Lung microvascular endothelial cell (primary cell): ENCODE measurements at regions not wholly inside any gene's neighbourhood (a gene's known extent, or its start where the extent isn't known, plus 50 kb on each side); places are given as distances from the start of the nearest gene placed in this dataset.
"Not testable (repeated sequence)": the region's sequence is repeated elsewhere in the genome, so short reads cannot be mapped to it uniquely, and the experiment has no call there.

ENCODE experiments used
- DNase-seq, 2 donors: peaks; one replicate each; pipeline versions ENCODE4 v3.0.0 to v3.0.0-alpha.2; 2010; ENCODE audit warnings: low read depth in 2 of 2

DNA sequence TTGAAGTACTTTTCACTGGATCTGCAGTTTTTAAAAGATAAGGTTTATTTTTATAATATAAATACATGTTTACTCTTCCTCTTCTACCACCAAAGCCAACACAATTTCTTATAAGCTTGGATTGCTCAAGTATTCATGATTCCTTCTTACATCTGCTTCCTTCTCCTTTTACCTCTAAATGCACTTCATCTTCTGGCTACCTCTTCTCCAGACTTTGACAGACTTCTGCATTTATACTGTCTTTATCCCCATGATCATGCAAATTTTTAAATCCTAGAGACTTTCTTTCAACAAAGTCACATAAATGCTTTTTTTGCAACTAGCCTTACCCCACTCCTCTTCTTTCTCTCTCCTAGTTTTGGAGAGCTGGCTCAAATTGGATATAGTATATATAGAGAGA is 142.9 kb downstream of the TFAP2B start:
- DNase-seq = no peak

DNA sequence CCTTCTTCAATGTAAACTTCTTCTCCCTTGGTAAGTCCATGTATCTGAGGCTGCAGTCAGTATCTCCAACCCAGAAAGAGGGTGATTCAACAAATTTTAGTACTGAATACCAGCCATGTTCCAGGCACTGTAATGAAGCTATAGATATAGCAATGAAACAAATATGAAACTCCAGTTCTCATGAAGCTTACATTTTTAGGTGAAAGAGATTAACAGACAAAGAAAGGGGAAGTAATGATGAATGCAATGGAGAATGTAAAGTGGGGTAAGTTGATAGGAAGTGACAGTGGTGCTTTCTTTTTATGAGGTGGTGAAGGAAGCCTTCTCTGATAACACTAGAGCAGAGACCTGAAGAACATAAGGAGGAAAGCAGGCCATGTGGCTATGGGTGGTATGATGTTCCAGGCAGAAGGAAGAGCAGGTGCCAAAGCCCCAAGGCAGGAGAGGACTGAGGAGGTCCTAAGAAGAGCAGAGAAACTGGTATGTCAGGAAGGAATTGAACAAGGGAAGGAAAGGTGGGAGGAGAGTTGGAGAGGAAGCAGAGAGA is 143.6 kb downstream of the TFAP2B start:
- no peak for DNase-seq

DNA sequence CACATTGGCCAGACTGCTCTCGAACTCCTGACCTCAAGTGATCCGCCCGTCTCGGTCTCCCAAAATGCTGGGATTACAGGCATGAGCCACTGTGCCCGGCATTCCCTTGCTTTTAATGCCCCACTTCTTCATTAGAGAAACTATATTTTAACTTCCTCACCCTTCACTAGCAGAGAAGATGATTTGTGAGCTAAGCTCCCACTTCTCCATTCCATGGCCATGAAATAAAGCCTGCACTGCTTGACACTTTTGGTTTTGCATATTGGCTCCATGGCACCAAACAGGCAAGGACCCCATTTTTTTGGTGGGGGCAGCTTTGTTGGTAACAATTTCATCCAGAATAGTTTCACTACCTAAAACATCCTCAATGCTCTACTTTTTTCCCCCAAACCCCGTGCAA is 145.3 kb downstream of the TFAP2B start:
- no peak for DNase-seq

DNA sequence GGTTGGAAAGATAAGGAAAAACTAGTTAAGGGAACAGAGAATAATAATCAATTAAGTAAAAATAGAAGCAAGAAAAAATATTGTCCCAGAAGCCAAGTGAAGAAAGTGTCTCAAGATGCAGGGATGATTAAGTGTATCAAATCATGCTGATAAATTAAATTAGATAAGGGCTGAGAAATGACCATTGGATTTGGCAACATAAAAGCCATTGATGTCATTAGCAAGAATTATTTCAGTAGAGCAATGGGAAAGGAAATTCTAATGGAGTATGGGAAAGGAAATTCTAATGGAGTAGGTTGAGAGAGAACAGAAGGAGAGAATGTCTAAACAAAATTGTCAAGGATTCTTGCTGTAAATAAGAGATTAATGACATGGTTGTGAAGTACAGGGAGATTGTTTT is 146.8 kb downstream of the TFAP2B start:
- no peak for DNase-seq

DNA sequence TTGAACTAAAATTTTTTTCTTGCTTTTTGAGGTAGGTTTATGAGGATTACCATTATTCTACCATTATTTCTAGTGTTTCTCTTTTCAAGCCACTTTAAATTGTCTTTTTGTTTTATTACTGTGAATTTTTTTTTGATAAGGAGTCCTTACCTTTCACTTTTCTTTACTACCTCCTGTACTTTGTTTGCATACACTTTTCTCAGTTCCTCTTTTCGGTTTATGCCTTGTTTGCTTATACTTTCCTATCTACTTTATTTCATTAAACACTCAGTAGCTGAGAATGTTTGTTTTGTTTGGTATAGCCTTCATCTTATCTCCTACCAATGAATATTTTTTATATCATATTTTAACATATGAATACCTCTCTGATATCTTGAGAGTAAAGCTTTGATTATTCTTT is 147.9 kb downstream of the TFAP2B start:
- no peak for DNase-seq

DNA sequence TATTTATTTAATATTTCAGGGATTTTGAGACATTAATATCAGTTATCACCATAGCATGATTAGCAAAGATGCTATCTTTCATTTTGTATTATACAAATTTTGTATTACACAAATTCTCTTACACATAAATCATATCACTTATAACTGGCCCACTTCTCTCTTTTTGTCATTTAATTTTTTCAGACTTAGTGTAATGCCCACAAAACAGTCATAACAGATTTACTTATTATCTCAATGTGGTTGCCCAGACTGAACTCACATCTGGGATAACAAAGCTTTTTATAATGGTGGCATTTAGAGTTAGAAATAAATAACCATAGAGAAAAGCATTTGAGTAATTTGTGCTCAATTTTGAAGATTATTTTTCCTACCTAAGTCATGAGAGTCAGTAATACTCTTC is 148.3 kb downstream of the TFAP2B start:
- no peak for DNase-seq

DNA sequence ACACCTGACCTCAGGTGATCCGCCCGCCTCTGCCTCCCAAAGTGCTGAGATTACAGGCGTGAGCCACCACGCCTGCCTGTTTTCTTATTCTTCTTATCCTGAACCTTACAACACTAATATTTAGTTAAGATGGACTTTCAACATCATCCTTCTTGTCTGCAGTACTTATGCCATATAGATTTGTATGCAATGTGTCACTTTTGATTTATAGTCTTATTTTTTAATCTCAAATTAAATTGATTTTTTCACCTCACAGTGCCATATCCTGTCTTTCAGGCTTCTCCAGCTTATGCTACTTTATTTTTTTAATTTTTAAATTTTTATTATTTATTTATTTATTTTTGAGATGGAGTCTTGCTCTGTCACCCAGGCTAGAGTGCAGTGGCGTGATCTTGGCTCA is 149.6 kb downstream of the TFAP2B start:
- not testable (repeated sequence) for DNase-seq

DNA sequence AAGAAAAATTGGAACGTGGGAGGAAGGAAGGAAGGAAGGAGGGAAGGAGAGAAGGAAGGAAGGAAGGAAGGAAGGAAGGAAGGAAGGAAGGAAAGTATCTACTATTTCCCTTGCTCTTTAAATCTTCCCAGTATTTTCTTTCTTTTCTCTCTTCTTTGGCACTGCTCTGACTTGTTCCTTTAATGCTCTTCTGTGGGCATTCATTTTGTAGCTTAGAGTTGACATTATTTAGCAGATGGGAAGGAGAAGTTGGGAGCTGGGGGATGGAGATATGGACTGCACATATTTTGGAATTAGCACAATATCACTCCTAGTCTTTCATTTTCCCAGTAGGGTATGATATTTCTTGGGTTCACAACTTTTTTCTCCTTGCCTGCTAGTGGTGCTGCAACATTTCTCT is 152.2 kb downstream of the TFAP2B start:
- no peak for DNase-seq

DNA sequence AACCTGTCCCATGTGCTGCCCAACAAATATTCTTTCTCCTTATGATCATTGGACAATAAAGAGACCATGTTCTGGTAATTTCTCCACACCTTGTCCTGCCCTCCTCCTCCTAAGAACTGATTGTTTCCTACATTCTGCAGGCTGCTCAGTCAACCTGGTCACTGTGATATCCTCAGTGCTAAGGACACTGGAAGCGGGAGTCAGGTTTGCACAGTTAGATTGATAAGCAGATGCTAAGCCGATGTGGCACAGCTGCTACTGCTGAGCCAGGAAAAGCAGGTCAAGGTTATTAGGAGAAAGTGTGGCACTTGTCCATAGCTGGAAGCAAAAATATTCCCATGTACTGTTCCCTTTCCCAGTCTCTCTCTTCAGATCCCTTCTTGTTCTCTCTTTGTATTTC is 154.8 kb downstream of the TFAP2B start:
- DNase-seq = no peak

DNA sequence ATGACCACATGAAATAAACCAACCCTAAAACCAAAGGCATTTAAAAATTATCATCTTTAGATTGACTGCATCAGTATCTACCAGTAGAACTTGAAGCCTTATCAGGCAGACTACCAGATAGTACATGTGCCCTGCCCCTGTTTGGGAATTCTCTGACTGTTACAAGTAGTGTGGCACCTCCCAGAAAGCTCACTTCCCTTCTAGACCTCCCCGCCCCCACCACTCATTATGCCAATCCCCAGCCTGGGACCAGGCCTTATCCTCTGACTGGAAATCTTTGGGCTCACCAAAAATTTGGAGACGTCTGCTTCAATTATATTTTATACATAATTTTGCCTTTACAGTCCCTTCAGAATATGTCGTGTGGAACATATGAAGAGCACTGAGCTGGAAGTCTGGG is 155.6 kb downstream of the TFAP2B start:
- DNase-seq = no peak

DNA sequence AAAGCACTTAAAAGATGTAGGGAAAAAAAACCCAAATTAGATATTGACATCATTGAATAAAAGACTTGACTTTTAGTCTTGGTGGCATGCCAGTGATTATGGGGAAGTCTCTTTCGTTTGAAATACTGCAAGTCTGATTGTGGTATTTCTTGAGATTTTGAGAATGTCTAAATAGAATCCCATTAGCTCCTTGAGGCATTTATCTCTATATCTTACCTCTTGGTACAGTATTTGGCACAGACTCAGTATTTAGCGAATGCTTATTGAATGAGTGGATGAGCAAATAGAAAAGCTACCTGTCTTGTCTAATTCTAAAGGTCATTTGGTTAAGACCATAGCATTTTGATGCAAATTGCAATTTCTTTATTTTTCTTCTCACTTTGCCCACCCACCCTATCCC is 156.5 kb downstream of the TFAP2B start:
- DNase-seq = no peak

DNA sequence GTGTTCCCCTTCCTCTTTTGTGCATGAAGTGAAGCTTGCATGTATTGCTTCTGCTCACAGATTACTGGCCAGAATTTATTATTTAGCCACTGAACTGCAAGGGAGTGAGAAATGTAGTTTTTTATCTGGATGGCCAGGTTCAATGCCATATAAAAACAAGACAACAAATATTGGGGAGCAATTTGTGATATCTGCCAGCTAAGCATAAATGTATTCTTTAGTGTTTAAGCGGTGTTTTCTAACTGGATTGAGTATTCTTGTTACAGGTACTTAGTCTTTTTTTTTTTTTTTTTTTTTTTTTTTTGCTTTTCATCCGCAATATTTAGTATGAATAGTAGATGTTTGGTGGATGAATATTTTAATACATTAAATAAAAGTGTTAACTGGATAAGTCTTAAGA is 158.2 kb downstream of the TFAP2B start:
- no peak for DNase-seq

DNA sequence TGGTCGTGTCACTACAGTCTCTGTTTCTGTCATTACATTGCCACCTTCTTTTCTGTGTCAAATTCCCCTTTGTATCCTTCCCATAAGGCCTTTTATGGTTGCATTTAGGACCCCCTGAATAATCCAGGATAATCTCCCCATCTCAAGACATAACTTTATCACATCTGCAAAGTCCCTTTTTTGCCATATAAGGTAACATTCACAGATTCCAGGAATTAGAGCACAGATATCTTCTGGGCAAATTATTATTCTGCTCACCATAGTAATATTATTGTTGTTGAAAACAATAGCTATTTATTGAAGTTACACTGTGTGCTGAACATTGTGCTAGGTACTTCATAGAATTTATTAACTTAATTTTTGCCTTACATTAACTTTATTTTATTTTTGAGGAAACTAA is 159.1 kb downstream of the TFAP2B start:
- no peak for DNase-seq

DNA sequence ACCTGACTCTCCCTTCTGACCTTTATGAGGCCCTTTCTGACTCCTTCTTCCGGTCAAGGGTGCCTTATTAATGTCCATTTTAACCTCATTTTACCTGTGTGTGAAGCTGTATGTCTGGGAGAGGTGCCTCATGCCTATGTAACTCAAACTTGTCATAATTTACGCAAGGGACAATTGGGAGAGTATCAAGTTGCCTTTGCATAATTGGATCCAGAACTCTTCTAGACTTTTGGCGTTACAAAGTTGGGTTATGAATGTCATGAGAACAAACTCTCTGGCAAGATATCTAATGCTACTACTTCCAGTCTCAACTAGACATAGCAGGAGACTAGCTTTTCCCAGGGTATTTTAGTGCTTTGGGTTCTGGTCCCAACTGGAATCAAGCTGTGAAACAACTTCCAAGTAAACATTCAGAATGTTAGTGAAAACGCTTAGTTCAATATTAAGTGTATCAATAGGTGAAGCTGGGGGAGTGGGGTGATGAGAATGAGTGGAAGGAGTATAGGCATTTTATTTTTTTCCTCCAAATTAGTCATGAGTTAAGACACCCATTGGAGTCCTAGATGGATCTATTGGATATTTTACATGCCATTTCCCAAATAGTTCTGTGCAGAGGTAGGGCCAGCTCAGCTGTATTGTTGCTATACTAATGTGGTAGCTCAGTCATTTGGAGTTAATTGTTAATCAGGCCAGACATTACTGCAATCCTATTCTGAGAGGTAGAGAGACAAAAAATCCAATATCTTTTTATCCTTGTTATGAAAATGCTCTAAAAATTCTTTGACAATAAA is 159.9 kb downstream of the TFAP2B start:
- DNase-seq = no peak

DNA sequence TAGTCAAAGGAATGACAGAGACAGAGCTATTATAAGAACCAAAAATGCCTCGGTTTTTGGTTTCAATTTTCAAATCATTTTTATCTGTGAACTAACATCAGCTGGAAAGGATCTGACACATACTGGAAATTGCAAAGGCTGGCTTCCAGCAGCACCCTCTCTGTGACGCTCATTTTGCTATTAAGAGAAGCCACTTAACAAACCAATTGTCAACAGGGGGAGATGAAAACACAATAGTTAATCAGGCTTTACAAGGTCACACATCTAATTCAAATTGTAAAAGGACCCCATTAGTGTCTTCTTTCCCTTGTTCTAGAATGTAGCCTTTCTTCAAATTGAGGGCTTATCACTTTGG is 160.5 kb downstream of the TFAP2B start:
- DNase-seq = no peak

DNA sequence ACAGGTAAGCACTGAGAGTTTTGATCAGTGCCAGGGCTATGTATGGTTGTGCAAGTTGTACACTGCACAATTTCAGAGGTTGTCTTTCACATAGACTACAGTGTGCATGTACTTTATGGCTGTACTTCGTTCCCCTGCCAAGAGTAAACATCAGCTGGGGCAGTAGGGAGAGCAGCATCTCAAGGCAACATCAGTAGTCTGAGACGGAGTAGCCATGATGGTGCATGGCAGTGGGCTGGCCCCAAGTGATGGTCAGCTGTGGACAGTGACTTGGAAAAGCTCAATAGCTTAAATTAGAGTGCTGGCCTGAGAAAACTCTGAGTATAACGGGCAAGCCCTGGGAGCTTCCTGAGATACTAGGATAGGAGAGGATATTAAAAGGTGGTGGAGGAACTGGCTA is 165.5 kb downstream of the TFAP2B start:
- no peak for DNase-seq

DNA sequence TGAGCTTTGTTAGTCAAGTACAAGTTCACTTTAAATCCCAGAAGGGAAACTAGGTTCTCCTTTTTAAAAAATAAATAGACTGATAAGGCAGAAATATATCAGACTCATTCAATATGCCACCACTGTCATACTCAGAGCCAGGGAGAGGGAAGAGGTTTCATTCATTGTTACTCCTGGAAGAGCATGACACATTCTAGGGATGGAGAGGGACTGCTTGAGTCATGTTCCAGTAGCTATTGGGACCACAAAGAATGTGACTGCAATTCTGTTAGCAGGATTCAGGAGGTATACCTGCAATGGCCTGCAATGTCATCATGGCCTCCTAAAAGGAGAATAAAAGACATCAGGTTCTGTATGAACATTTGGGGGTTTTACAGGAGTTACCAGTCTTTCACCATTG is 167.6 kb downstream of the TFAP2B start:
- DNase-seq = no peak

DNA sequence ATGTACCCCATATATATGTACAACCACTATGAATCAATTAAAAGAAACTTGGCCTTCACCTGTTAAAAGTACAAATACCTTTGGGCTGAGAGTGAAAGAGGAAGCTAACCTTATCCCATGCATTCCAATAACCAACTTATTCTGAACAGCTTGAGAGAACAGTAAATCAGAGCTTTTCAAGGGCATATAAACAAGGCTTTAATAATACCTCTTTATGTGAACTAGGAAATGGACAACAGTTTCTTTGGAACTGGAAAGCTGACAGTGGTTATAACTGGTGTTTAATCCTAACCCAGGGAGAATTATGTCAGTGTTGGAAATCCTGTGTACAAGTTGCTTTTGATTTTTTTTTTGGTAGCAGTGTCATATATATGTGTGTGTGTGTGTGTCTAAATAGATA is 170.5 kb downstream of the TFAP2B start:
- DNase-seq = no peak

DNA sequence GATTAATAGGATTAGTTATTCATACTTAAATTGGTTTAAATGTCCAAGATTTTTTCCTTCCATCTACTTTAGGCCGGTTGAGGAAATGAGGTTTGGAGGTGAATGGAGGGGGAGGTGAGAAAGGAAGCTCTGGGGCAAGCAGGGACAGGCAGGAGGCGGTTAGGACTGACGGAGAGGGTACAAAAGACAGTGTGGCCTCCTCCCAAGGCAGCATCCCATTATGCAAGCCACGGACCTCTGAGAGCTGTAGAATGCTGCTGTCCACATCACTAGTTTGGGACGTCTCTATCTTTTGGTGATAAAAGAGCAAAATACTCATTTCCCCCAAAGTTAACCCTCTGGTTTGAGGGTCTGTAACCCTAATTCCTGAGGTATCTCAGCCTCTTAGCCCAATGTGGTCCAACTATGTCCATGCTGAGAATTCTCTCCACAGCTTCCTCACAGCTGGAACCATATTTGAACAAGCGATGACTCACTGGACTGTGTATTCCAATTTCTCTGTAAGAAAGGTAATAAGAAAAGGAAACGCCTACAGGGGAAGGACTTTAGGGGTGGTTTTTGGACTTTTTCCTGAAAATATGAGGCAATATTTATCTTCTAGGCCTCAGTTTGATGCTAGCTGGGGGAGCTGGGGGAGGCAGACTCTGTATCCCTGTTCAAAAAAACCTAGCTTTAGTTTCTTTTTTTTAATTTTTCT is 172.2 kb downstream of the TFAP2B start:
- no peak for DNase-seq

DNA sequence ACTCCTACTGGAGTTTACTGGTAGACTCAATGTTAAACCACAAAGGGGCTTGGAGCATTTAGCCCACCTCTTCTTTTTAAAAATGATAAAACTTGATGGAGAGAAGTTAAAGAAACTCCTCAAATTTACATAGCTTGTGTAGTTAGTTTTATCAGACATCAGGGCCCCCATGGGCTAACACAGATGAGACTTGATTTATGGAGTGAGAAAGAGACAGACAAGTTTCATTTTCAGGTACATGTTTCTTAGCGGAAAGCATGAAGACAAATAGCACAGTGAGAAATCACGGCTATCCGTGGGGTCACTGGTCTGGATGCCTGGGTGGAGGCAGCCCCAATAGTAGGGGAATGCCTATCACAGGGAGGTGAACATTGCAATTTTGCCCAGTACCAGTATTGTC is 173.6 kb downstream of the TFAP2B start:
- DNase-seq = no peak

DNA sequence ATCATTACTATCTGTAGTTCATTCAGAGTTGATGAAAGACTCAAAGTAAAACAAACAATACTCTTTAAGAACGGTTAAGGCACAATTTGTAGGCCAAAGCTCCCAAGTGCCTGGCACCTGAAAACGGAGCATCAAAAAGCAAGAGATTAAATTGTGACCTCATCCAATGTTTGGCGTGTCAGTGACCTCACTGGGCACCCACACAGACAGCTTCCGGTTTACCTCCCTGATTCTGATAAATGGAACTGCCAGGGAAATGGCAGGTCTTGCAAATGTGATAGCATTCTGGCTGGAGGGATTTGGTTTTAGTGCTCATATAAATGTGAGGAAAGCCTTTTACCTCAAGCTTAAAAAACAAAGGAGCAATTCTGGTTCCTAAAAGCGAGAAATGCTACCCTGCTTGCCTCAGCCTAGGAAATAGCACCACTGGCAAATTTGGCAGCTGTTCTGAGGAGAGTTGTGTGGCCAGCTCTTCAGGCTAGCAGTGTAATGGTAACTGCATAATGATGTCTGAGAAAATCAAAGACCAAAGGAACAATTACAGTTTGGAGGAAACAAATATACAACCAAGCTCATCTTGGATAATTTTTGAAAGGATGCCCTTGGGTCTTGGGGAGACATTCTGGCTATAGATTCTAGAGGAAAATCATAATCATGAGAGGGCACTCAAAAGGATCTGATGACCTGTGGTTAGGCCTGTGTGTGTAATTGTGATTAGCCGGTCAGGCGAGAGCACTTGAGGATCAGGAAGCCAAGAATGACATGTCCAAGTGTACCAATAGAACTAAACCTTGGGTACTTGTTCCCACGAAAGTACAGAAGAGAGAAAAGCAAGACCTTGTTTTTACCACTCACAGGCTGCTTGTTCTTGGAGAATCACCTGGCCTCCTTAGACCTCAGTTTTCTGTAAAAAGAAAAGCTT is 174.3 kb downstream of the TFAP2B start:
- no peak for DNase-seq
